HFF-Myc (cell line): ENCODE measurements at regions not wholly inside any gene's neighbourhood (a gene's known extent, or its start where the extent isn't known, plus 50 kb on each side); places are given as distances from the start of the nearest gene placed in this dataset.

ENCODE experiments used
- DNase-seq: peaks from one replicate; pipeline ENCODE4 v3.0.0-alpha.2; 2011; ENCODE audit warnings: low read depth; ENCODE audit errors: extremely low read depth
- H3K4me3 ChIP-seq: replicated peaks from 2 replicates; pipeline ENCODE4 v1.5.1; 2011; ENCODE audit warnings: low read depth, mild to moderate bottlenecking, control low read depth, low read length
- CTCF ChIP-seq: IDR thresholded peaks from 2 replicates; pipeline ENCODE4 v1.5.1; 2012; ENCODE audit warnings: mild to moderate bottlenecking, low read depth, low read length, control low read depth; ENCODE audit errors: missing control alignments

GRCh38 chr13:89567025-89567424 is 1780.5 kb upstream of the MIR17HG start:
- no peak for TF ChIP-seq CTCF
- no peak for DNase-seq

GRCh38 chr13:89568276-89568675 is 1779.2 kb upstream of the MIR17HG start:
- no peak for DNase-seq
- no peak overlapping the region for H3K4me3 ChIP-seq
- TF ChIP-seq CTCF = no peak

More at GRCh38 chr13:89567025-89567424, 1780.5 kb upstream of the MIR17HG start:
- no peak overlapping the region for H3K4me3 ChIP-seq

GRCh38 chr13:89568746-89569145 is 1778.7 kb upstream of the MIR17HG start:
- no peak overlapping the region for H3K4me3 ChIP-seq
- no peak for DNase-seq
- no peak for TF ChIP-seq CTCF

- H3K4me3 ChIP-seq = no peak overlapping the region
- TF ChIP-seq CTCF = no peak
- no peak for DNase-seq
Observed at GRCh38 chr13:89571676-89572075, 1775.8 kb upstream of the MIR17HG start.

- H3K4me3 ChIP-seq = no peak overlapping the region
- DNase-seq = no peak
- no peak for TF ChIP-seq CTCF
Observed at GRCh38 chr13:89574077-89574476, 1773.4 kb upstream of the MIR17HG start.

GRCh38 chr13:89577301-89577700 is 1770.2 kb upstream of the MIR17HG start:
- TF ChIP-seq CTCF = no peak
- H3K4me3 ChIP-seq = no peak overlapping the region
- DNase-seq = no peak

- no peak overlapping the region for H3K4me3 ChIP-seq
- no peak for TF ChIP-seq CTCF
- DNase-seq = no peak
Observed at GRCh38 chr13:89584058-89584620, 1763.3 kb upstream of the MIR17HG start.
